HCT116 (cell line): ENCODE measurements at regions not wholly inside any gene's neighbourhood (a gene's known extent, or its start where the extent isn't known, plus 50 kb on each side); places are given as distances from the start of the nearest gene placed in this dataset.

Experiments
- ATAC-seq: fragments of 200-7000 bp; cut with Tn5 transposase; 2 replicates; pipeline ENCODE4 v1.9.1; 2020; ENCODE audit warnings: mild to moderate bottlenecking, moderate library complexity
- BruUV-seq: library from RNA; stranded (reverse); fragments of 400-500 nt; replicated peaks from 2 replicates; lab custom pipeline; 2021; lab: Mats Ljungman, UMichigan
- CTCF ChIA-PET: fragments of 300-600 bp; sonication (Branson Sonifier 250); formaldehyde crosslinking; loops from one replicate; lab custom pipeline; 2021; ENCODE audit warnings: antibody characterized with exemption; lab: Charles Lee
- POLR2A ChIA-PET: fragments of 300-600, 350-600 bp; sonication (Branson Sonifier 250); formaldehyde crosslinking; loops from one replicate; lab custom pipeline; 2021; ENCODE audit warnings: antibody characterized with exemption; lab: Charles Lee
- RAD21 ChIA-PET, 2 experiments: fragments of 300-600 bp; sonication (Branson Sonifier 250); formaldehyde crosslinking; loops; one replicate each; lab custom pipeline; 2023; ENCODE audit warnings: low total read pairs in 2 of 2; ENCODE audit not compliant: uncharacterized antibody in 2 of 2, unreplicated experiment in 2 of 2, low non-redundant PET in 1 of 2; lab: Charles Lee
- DNase-seq: peaks from one replicate; pipeline ENCODE4 v3.0.0-alpha.2; 2010; ENCODE audit warnings: low read depth, low spot score
- H2AFZ ChIP-seq: fragments of 200-600 bp; shearing (Covaris generic), sonication (generic); 2 replicates; pipeline ENCODE4 v1.6.1; 2017; ENCODE audit warnings: low read depth, mixed run types, mixed read lengths, antibody characterized with exemption, low read length; ENCODE audit not compliant: poor library complexity, severe bottlenecking
- H3K27ac ChIP-seq: 2 replicates; pipeline ENCODE4 v1.5.1; 2012; ENCODE audit warnings: low read depth, low read length
- H3K27me3 ChIP-seq: fragments of 200-600 bp; sonication (generic); 2 replicates; pipeline ENCODE4 v1.6.1; 2016; ENCODE audit warnings: mixed run types, low read length, mixed read lengths; ENCODE audit not compliant: insufficient read depth
- H3K36me3 ChIP-seq, 2 experiments: fragments of 200-500 bp in 1 of 2; fragments of 200-600 bp in 1 of 2; sonication (Bioruptor generic) in 1 of 2; sonication (generic) in 1 of 2; 2 replicates each; pipeline versions ENCODE4 v1.5.1 to v1.6.1; 2014 to 2016; ENCODE audit warnings: low read length in 2 of 2, inconsistent platforms in 1 of 2, mixed read lengths in 1 of 2, mixed run types in 1 of 2; ENCODE audit not compliant: insufficient read depth in 2 of 2, control insufficient read depth in 1 of 2
- H3K4me1 ChIP-seq, 2 experiments: fragments of 200-600 bp in 1 of 2; sonication (generic) in 1 of 2; 2 replicates each; pipeline versions ENCODE4 v1.5.1 to v1.6.1; 2012 to 2017; ENCODE audit warnings: low read length in 2 of 2, inconsistent platforms in 1 of 2, mild to moderate bottlenecking in 1 of 2, mixed read lengths in 1 of 2, mixed run types in 1 of 2, moderate library complexity in 1 of 2; ENCODE audit not compliant: insufficient read depth in 2 of 2, control insufficient read depth in 1 of 2
- H3K4me2 ChIP-seq: fragments of 200-600 bp; sonication (generic); 2 replicates; pipeline ENCODE4 v1.6.1; 2017; ENCODE audit warnings: mixed run types, low read length, mixed read lengths
- H3K4me3 ChIP-seq, 2 experiments: fragments of 200-600 bp in 1 of 2; sonication (generic) in 1 of 2; replicated peaks in 1 of 2; 2 replicates each; pipeline ENCODE4 v1.5.1; 2011 to 2016; ENCODE audit warnings: low read length in 2 of 2, control low read depth in 1 of 2, low read depth in 1 of 2, mild to moderate bottlenecking in 1 of 2, mixed read lengths in 1 of 2, mixed run types in 1 of 2
- H3K79me2 ChIP-seq: fragments of 200-600 bp; sonication (generic); 2 replicates; pipeline ENCODE4 v1.6.1; 2017; ENCODE audit warnings: mild to moderate bottlenecking, mixed run types, low read length, moderate library complexity, mixed read lengths; ENCODE audit not compliant: insufficient read depth
- H3K9ac ChIP-seq: fragments of 200-600 bp; sonication (generic); 2 replicates; pipeline ENCODE4 v1.6.1; 2016; ENCODE audit warnings: low read length, mixed read lengths
- H3K9me2 ChIP-seq: fragments of 200-600 bp; sonication (generic), shearing (Covaris generic); 2 replicates; pipeline ENCODE4 v1.6.1; 2017; ENCODE audit warnings: mixed run types, mild to moderate bottlenecking, moderate library complexity; ENCODE audit not compliant: insufficient read depth
- H3K9me3 ChIP-seq, 2 experiments: fragments of 200-500 bp in 1 of 2; fragments of 200-600 bp in 1 of 2; sonication (Bioruptor generic) in 1 of 2; sonication (generic) in 1 of 2; 2 replicates each; pipeline ENCODE4 v1.6.1; 2014 to 2017; ENCODE audit warnings: low read length in 2 of 2, mixed read lengths in 2 of 2, inconsistent platforms in 1 of 2, low read depth in 1 of 2, mild to moderate bottlenecking in 1 of 2, mixed run types in 1 of 2, moderate library complexity in 1 of 2; ENCODE audit not compliant: control insufficient read depth in 1 of 2, insufficient read depth in 1 of 2
- H4K20me1 ChIP-seq: fragments of 200-600 bp; sonication (generic), shearing (Covaris generic); 2 replicates; pipeline ENCODE4 v1.6.1; 2017; ENCODE audit warnings: mixed run types, mild to moderate bottlenecking, moderate library complexity; ENCODE audit not compliant: insufficient read depth
- CTCF ChIP-seq, 3 experiments: fragments of 200-600 bp in 1 of 3; sonication (generic) in 1 of 3; IDR thresholded peaks in 2 of 3; conservative IDR thresholded peaks in 1 of 3; 2 replicates each; pipeline ENCODE4 v1.5.1; 2012 to 2017; ENCODE audit warnings: low read depth in 2 of 3, low read length in 2 of 3, antibody characterized with exemption in 1 of 3, borderline replicate concordance in 1 of 3, control low read depth in 1 of 3, mild to moderate bottlenecking in 1 of 3, mixed read lengths in 1 of 3, mixed run types in 1 of 3, moderate library complexity in 1 of 3; ENCODE audit not compliant: insufficient read depth in 1 of 3
- ELF1 ChIP-seq: IDR thresholded peaks from 2 replicates; pipeline ENCODE4 v1.6.1; 2012; ENCODE audit warnings: low read depth, borderline replicate concordance
- FOSL1 ChIP-seq: IDR thresholded peaks from 2 replicates; pipeline ENCODE4 v1.6.1; 2012; ENCODE audit warnings: low read depth
- JUND ChIP-seq: IDR thresholded peaks from 2 replicates; pipeline ENCODE4 v1.6.1; 2012
- MAX ChIP-seq: IDR thresholded peaks from 2 replicates; pipeline ENCODE4 v1.6.1; 2012
- POLR2AphosphoS5 ChIP-seq: IDR thresholded peaks from 2 replicates; pipeline ENCODE4 v1.6.1; 2011; ENCODE audit warnings: mild to moderate bottlenecking, low read depth, low read length, moderate library complexity
- RAD21 ChIP-seq: IDR thresholded peaks from 2 replicates; pipeline ENCODE4 v1.6.1; 2012; ENCODE audit warnings: low read depth, mild to moderate bottlenecking
- SIN3A ChIP-seq: IDR thresholded peaks from 2 replicates; pipeline ENCODE4 v1.6.1; 2012; ENCODE audit warnings: low read depth
- TCF7L2 ChIP-seq: IDR thresholded peaks from 2 replicates; pipeline ENCODE4 v1.7.0; 2011; ENCODE audit warnings: borderline replicate concordance, inconsistent platforms; ENCODE audit not compliant: insufficient read depth, insufficient read length; ENCODE audit errors: extremely low read depth
- YY1 ChIP-seq: IDR thresholded peaks from 2 replicates; pipeline ENCODE4 v1.6.1; 2011; ENCODE audit warnings: low read length, low read depth, moderate library complexity, mild to moderate bottlenecking; ENCODE audit not compliant: insufficient replicate concordance; ENCODE audit errors: extremely low read depth
- ZFX ChIP-seq: fragments of 450-650 bp; IDR thresholded peaks from 2 replicates; pipeline ENCODE4 v1.6.1; 2017
- intact Hi-C: fragments of 100-400 bp; cut with micrococcal nuclease; formaldehyde crosslinking; loops from 2 replicates; pipeline ENCODE4 v1.10.0; 2022
- TF ChIP-seq, protein P1 (sequence below): IDR thresholded peaks from 2 replicates; pipeline ENCODE4 v1.6.1; 2012

DNA sequence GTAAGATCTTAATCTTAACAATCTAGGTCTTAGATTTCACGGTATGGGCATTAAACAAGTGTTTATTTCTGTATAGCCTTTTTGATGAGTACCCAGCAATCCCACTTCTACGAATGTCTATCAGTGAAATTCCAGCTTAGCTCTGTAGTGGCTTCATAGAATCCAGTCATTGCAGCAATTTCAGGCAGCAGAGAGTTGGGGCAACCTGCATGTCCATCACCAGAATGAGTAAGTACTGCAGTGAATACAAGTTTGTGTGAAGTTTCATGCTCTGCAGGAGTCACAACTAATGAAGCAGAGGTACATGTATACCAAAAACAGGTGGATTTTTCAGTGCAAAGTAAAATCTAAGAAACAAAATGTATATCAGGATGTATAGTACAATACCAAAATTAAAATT, 151.7 kb downstream of the OR2B2 start (continued):
- TF ChIP-seq YY1 (no peak), TCF7L2 (no peak), JUND (no peak), MAX (no peak), CTCF (IDR thresholded peaks at IDR 0.05 in 2 of 3, conservative IDR thresholded peaks at IDR 0.05 in 1 of 3; ENCODE audit: borderline replicate concordance in 1 of 3, insufficient read depth in 1 of 3, low read depth in 2 of 3, low read length in 2 of 3) (no peak), SIN3A (no peak), POLR2AphosphoS5 (no peak), FOSL1 (no peak), ZFX (no peak), ELF1 (no peak)
- TF ChIP-seq, protein P1, sequence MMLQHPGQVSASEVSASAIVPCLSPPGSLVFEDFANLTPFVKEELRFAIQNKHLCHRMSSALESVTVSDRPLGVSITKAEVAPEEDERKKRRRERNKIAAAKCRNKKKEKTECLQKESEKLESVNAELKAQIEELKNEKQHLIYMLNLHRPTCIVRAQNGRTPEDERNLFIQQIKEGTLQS = no peak

- ChIA-PET CTCF (interaction anchor here (1.0 to 3.9 kb wide), 2 partner anchors 12 to 610 kb away, joined by 4 to 25 read pairs; no protein-coding TSS in a partner anchor), RAD21 (no interaction called here), POLR2A (interaction anchor here (1.4 to 1.8 kb wide), 2 partner anchors 12 to 133 kb away, joined by 4 to 8 read pairs; a partner anchor contains a TSS)
- no peak for TF ChIP-seq RAD21
- peak; percentile 40; the same call in 1 of the 2 replicates for TF ChIP-seq POLR2AphosphoS5
- peak overlapping the region; percentile 35 for H3K4me2 ChIP-seq
- H3K27ac ChIP-seq = no peak overlapping the region
- no peak overlapping the region for H3K9ac ChIP-seq
- ATAC-seq (peak; percentile 84), DNase-seq (no peak)
- no peaks in the 10 kb centered on the region for H3K36me3 ChIP-seq
- H2AFZ ChIP-seq = peak overlapping the region; percentile 20
- H3K4me1 ChIP-seq = peaks cover 6 to 19% of the 10 kb centered on the region in 2 experiments; a peak in 3 of 4 replicates
- no peaks in the 10 kb centered on the region for H3K79me2 ChIP-seq
- no peak overlapping the region for H3K4me3 ChIP-seq
- H3K9me3 ChIP-seq = no peaks in the 10 kb centered on the region
- intact Hi-C loops = loop anchor here (10.0 kb wide), 1 partner anchor 215 kb away; no protein-coding TSS in a partner anchor
- no peaks in the 10 kb centered on the region for H4K20me1 ChIP-seq
- no TSS peak for BruUV-seq
- H3K9me2 ChIP-seq = no peaks in the 10 kb centered on the region
- no peaks in the 10 kb centered on the region for H3K27me3 ChIP-seq
Observed at GRCh38 chr6:27759930-27760329, 152.3 kb downstream of the OR2B2 start.
